ENCODE measurements at regions not wholly inside any gene's neighbourhood (a gene's known extent, or its start where the extent isn't known, plus 50 kb on each side); places are given as distances from the start of the nearest gene placed in this dataset.

DNA sequence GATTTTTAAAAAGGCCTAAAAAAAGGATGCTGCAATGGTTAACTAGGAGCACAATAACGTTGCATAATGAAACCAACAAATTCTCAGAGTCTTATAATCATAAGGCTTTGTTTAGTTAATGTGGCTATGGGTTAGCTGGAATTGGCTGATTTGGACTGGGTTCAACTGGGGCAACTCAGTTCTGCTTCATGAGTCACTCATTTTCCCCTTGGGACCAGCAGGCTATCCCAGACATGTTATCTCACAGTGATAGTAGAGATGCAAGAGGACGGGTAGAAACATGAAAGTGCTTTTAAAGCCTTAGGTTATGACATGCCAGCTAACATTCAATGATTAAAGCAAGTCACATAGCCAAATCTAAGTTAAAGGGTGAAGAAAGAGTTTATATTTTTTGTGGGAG lies 189.2 kb upstream of the GK2 start:
- TF ChIP-seq, protein P1, sequence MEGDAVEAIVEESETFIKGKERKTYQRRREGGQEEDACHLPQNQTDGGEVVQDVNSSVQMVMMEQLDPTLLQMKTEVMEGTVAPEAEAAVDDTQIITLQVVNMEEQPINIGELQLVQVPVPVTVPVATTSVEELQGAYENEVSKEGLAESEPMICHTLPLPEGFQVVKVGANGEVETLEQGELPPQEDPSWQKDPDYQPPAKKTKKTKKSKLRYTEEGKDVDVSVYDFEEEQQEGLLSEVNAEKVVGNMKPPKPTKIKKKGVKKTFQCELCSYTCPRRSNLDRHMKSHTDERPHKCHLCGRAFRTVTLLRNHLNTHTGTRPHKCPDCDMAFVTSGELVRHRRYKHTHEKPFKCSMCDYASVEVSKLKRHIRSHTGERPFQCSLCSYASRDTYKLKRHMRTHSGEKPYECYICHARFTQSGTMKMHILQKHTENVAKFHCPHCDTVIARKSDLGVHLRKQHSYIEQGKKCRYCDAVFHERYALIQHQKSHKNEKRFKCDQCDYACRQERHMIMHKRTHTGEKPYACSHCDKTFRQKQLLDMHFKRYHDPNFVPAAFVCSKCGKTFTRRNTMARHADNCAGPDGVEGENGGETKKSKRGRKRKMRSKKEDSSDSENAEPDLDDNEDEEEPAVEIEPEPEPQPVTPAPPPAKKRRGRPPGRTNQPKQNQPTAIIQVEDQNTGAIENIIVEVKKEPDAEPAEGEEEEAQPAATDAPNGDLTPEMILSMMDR (IDR thresholded peaks at IDR 0.05) = no peak
- TF ChIP-seq POLR2A (IDR thresholded peaks at IDR 0.05) = no peak
